ENCODE measurements at regions not wholly inside any gene's neighbourhood (a gene's known extent, or its start where the extent isn't known, plus 50 kb on each side); places are given as distances from the start of the nearest gene placed in this dataset.

DNA sequence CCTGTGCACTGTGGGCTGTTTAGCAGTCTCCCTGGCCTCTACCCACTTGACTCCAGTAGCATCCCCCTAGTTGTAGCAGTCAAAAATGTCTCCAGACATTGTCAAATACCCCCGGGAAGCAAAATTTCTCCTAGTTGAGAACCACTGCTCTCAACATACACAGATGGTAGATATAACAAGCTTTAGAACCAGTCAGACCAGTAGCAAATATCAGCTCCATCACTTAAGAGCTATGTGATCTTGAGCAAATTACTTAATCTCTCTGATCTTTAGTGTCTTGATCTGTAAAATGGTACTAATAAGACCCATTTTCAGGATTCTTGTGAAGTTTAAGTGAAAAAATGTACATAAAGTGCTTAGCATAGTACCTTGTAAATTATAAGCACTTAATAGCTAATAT, 96.2 kb downstream of the DUSP6 start:
- DNase-seq (ENCODE audit: low spot score), result no peak

DNA sequence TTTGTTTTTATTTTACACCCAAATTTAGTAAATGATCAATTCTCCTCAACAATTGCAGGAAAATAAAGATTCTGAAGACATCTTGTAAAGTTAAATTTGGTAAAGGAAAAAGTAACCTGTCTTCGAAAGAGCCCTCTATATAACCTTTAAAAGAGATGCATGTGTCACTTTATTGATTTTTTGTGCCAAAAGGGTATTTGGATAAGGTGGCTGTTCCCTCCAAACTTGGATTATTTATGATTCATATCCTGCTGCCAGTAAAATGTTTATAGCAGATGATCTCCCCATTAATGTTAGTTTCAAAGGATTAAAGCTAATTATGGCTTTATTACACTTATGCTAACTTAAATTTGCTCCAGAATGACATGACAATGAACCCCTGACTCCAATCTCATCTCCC, 98.8 kb downstream of the DUSP6 start:
- DNase-seq (ENCODE audit: low spot score), result no peak

DNA sequence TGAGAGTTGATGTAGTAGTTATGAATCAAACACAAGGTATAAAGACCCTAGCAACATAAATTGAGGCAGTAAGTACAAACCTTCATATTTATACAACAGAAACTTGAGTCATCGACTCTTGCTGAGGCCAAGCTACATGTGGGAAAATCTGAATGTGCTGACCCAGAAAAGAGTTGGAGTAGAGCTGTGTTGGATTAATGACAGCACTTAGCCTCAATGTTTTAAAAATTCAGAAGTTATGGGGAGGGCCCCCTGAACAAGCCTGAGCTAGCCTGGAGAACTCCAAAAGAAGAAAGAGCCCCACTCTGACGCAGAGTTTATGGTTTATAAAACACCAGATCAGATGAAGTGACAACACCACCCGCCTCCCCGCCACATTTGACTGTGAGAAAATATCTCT, 100.0 kb downstream of the DUSP6 start:
- no peak for DNase-seq (ENCODE audit: low spot score)

DNA sequence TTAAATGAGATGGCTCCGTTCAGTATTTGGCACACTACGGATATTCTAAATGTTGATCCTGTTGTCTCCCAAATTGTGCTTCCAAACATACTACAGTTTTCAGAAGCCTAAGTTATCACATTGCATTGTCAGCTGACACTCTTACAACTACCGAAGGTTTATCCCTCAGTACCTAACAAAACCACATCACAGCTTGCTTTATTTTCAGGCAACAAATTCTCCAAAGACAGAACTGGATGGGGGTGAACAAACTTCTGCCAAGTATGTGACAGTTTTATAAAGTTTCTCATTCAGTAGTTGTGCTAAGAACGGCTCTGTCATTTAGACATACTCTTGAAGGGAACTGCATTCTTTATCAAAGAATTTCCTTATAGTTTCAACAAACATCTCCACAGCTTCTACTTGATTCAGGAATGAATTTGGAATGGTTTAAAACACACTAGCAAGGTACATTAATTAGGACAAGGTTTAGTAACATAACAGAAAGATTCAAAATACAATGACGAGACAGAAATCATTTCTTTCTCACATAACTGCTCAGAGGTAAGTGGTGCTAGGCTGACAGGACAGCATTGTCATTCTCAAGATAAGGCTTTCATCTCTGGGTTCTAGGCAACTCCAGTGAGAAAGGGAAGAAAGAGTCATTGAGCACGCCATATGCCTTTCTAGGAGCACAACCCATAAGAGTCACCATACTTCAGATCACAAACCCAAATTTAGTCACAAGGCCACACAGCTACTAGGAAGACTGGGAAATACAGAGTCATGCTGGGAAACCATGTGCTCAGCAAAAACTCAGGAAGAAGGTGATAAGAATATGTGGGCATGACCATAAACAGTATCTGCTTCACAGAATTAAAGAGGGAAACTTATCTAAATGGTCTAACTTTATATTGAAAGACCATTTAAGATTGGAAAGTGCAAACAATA, 100.7 kb downstream of the DUSP6 start:
- peak; percentile 6 for DNase-seq (ENCODE audit: low spot score)

DNA sequence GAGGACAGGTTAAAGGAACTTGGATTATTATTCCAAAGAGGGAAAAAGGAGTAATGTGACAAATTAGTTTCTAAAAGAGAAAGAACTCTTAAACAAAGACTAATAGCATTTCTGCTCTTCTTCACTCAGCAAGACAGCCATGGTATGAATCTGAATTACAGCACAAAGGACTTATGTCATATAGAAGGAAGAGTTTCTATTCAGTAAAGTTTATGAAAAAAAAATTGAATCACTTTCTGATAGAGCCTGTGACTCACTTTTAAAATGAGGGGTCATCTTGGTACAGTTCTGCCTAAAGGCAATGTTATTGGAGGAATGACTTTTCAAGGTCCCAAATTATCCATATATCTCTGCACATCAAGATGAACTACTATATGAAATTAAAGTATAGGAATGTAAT, 101.7 kb downstream of the DUSP6 start:
- no peak for DNase-seq (ENCODE audit: low spot score)

DNA sequence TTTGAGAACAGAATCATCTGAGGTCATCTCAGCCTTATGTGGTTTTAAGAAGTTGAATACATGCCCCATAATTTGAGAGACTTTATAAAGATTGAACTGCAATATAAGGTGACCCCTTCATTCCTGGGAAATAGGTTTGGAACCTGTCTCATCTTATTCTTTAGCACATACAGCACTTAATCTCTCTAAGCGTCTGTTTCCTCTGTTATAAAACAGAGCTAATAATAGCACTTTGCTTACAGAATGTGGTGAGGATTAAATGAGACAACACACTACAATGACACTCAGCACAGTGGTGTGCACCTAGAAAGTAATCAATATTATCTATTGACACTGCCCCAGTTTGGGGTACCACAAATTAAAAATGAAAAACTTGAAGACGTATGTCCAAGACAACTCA, 102.1 kb downstream of the DUSP6 start:
- DNase-seq (ENCODE audit: low spot score), result no peak

DNA sequence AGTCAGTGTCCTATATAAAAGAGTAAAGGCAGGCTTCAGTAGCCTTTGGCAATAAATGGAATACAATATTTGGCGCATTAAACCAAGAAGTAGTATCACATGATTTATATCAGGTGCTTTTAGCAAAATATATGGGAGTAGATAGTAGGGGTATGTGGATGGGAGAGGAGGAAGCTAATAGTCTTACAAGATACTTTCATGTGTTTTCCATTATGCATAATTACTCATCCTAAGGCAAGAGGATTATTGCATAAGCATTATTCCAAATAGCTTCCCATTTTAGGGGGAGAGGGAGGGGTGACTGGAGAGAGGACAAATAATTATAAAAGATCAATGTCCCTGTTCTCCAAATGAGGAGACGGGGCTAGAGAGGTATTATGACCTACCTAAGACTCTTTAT, 104.3 kb downstream of the DUSP6 start:
- no peak for DNase-seq (ENCODE audit: low spot score)

DNA sequence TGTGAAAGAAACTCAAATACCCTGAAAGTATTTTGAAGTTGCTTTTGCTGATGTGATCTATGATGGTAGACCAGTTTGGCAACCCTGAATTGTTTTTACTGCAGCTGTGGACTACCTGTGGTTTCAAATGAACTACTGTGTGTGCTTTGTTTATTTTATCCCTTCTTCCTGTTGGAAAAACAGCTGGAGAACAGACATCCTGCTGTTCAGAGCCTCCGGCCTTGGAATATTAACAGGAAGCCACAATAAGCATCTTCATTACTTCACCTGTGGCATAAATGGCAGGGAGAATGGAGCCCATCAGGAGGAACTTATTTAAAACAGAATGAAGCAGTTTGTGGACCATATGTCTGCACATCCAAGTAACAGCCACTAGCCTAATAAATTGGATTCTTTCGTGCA, 104.8 kb downstream of the DUSP6 start:
- no peak for DNase-seq (ENCODE audit: low spot score)

DNA sequence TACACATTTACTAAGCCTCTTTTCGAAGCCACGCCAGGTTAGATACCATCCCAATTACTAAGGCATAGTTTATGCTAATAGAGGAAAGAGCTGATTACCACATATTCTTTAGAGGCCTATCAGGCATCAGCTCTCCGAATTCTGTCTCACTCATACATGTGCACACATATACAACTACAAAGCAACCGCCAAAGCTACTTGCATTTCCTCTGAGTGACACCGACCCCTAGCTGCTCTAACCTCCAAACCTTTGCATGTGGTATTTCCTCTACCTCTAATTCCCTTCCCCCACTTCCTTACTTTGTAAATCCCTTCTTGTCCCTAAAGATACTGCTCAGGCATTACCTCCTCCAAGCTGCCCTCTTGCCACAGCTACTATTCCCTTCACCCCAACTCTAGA, 107.2 kb downstream of the DUSP6 start:
- DNase-seq (ENCODE audit: low spot score), result peak; percentile 64

DNA sequence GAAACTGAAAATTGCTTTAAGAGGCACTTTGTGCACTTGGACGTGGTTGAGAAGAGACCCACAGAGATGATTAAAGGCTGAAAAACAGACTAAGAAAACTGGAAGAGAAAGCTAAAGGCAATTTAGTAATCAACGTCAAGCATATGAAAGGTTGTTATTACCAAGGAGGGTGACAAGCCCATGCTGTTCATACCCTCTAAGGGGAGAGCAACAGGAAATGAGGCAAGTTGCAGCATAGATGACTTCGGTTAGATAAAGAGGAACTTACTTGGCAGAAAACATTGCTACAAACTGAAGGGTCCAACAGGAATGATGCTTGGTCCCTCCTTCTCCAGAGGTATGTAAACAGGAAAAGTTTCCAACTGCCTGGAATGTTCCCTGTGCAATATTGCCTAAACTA, 107.8 kb downstream of the DUSP6 start:
- DNase-seq (ENCODE audit: low spot score), result peak; percentile 76

DNA sequence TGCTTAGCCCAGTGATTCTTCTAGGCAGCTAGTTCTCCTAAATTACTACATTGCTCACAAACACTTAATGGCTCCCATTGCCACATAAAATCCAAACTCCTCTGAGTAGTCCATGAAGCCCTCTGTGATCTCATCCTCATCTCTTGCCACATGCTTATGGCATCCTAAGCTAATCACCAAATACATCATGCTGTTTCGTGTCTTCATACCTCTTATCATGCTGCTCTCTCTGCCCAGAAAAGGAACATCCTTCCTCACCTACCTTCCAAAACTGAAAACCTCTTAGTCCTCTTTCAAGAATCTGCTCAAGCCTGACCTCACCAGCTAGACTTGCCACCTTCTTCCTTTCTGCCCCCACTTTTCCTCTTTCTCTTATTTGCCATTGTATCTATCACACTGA, 108.5 kb downstream of the DUSP6 start:
- peak; percentile 36 for DNase-seq (ENCODE audit: low spot score)

DNA sequence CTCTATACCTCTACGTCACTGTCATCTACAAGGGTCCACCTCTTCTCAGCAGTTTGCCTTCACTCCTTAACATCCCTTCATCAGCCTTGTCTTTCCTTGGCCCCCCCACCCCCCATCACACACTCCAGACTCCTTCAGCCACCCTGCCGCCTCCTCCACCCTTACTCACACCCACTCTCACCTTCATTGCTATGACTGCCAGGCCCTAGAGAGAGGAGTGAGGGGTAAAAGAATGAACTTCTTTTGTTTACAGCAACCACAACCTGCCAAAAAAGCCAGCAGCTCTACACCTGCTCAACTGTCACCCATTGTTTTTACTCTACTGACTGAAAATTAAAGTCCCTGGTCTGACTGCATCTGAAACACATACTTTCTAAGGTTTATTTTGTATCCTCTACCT, 112.8 kb downstream of the DUSP6 start:
- no peak for DNase-seq (ENCODE audit: low spot score)

DNA sequence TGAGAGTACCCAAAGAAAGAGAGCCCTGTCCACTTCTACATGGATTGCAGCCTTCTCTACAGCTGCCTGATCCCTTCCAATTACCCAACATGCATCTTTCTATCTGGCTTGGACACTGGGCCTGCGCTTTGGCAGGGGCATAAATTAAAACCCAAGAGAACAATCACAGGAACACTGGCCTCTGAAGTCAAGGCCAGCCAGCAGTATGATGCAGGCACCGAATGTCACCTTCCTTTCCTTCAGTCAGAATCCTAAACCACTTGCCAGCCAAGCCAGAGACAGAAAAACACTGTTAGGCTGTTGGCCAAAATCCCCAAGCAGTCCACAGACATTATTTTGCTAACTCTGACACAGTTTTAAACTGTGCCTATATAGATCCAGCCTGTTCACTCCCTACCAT, 113.7 kb downstream of the DUSP6 start:
- DNase-seq (ENCODE audit: low spot score), result no peak

DNA sequence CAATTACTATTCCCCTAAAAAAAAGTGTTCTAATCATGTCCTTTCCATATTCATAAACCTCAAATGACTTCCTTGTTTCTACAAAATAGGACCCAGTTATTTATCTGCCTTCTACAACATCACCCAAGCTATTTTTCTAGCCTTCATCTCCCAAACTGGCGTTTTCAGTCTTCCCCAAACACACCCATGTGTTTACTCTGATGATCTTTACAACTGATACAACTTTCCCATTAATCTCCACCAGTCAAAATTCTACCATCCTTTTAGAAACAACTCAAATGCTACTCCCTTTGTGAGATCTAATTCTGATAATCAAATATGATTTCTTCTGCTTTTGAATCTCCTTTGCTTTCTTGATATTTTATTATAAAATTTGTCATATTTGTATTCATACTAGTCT, 114.5 kb downstream of the DUSP6 start:
- no peak for DNase-seq (ENCODE audit: low spot score)

DNA sequence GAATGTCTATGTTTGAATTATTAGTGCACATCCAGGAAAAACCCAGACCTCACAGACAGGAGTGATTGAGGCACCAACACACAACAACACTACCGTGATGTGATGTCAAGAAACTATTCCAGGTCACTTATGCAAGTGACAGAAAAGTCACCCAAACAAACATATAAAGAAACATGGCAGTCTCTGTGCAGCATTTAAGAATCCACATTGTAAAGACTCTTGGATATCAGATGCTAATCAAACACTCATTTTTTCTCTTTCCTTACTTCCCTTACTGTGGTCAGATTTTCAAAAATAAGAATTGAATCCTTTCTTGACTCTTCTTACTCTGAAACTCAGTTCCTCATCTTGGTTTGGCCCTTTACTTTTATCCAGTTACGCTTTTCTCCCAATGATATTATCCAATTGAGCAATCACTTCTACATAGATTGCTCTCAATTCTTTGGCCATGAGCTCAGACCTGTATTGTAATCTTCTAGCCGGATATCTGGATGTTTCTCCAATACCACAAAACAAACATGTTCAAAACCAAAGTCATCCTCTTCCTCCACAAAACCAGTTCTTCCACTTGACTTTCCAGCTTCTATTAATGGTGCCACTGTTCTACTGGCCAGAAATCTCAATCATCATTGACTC, 115.4 kb downstream of the DUSP6 start:
- no peak for DNase-seq (ENCODE audit: low spot score)

DNA sequence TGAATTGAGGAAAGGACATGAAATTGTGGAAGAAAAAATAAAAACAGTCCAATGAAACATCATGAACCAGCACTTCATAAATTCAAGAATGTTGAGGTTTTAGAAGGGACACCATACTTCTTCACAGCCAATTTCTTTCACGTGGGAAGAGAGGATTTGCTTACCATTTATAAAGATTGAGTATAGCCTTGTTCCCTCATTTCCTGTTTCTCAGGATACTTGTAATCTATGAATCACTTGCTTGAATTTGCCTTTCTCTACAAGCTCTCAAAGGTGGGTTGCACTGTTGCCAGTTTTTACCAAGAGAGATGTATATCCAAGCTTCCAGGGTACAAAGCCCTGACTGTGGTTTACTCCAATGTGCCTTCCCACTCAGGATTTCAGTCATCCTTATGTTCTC, 116.1 kb downstream of the DUSP6 start:
- DNase-seq (ENCODE audit: low spot score), result no peak

DNA sequence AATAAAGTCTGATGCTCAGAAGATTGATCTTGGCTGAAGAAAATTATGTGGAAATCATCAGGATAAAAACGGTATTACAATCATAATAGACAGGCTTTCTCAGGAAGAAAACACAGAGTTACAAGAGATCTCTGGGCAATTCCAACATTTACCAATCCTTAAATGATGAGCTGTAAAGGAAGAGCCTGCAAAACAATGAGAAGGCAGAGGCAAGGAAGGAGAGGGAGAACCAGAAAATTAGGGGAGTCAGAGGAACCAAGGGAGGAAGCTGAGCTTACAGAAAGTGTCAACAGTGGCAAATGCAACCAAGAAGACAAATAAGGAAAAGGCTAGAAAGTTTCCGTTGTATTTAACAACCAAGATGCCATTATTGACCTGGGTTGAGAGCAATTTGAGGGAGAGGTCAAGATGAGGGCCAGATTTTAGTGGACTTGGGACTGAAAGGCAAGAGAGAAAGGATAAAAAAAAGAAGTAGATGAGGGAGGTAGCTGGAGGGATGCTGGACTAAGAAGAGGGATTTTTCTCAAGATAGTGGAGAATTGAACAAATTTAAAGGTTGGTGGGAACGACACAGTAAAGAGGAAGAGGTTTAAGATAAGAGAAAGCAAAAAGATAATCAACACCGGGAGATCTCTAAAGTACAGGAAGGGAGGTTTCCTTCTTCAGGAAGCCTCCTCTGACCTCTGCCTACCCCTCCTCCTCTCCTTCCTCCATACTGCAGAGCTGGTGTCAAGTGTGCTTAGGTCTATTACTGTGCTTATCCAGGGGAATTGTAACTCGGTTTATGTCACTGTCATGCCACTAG, 116.9 kb downstream of the DUSP6 start:
- DNase-seq (ENCODE audit: low spot score), result no peak

DNA sequence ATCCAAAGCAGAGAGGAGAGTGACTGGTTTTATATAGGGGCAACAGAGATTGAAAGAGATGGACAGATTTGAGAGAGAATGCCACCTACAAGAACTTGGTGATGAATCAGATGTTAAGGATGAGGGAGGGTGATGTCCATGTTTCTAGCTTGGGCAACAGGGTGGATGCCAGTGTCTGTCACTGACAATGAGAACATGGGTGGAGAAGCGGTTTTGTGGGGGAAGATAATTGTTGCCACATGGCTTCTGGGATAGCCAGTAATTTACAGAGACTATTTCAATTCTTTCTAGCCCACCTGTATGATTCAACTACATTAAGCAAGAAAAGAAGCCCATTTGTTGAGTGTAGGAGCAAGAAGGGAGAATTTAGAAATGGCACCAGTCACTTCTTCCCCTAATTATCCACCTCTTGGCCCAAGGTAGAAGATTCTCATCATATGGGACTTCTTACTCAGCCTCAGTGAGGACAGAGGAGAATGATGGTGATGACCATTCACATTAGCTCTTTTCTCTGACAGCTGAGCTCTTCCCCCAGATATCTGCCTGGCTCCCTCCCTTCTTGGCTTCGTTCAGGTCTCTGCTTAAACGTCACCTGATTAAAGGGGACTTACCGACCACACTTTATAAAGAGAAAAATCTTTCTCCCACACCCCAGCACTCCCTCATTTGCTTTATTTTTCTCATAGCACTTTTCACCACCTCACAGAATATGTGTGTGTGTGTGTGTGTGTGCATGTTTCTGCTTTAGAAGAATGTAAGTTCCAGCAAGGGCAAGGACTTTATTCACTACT, 117.8 kb downstream of the DUSP6 start:
- no peak for DNase-seq (ENCODE audit: low spot score)

DNA sequence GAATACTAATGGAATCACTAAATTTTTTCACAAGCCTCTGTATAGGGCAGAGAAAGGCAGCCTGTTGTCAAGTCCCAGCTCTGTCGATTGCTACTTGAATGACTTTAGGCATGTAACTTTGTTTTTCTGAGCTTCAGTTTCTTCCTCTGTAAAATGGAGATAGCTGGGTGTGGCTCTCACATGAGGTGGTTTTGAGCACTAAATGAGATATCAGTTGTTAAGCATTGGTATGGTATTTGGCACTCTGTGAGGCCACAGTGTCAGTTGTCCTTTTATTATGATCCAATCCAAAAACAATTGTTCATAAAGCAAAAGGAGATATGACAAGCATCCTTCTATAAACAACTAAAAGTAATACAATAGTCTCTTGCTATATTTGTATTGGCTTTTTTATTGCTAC, 120.6 kb downstream of the DUSP6 start:
- DNase-seq (ENCODE audit: low spot score), result no peak

DNA sequence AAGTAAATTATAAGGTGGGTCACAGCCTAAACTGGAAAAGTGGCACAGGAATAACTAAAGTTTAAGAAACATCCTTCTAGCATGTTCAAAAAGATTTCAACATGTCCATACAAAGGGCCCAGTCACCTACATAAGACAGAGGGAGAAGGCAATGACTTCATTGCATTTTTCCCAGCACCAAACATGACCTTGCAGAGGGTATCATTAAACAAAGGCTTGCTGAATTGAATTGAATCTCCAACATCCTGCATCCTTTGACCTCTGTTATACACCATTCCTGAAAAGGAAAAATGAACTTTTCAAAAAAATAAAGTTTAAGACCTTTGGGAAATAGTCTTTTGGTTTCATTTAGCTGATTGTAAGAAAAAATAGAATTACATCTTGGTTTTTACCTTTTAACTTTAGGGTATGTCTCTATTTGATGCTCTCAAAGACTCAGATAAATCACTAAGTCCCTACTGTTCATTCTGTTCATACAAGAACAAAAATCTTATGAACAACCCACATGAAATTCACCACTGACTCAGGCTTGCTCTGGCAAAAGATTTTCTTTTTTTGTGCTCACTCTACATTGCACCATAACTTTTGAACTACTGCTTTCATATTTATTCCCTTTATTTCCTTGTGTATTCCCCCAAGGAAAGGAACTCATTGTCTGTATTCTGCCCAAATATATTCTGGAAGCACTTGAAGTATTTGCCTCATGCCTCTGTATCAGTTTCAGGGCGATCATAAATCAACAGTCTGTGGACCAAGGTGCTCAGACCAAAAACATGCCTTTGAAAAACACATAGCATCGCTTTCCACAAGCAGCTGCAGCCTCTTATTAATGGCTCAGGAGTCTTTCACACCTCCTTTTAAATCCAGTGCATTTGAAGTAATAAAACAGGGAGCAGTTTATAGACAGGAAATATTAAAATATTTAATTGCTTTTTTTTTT, 121.7 kb downstream of the DUSP6 start:
- DNase-seq (ENCODE audit: low spot score), result no peak

DNA sequence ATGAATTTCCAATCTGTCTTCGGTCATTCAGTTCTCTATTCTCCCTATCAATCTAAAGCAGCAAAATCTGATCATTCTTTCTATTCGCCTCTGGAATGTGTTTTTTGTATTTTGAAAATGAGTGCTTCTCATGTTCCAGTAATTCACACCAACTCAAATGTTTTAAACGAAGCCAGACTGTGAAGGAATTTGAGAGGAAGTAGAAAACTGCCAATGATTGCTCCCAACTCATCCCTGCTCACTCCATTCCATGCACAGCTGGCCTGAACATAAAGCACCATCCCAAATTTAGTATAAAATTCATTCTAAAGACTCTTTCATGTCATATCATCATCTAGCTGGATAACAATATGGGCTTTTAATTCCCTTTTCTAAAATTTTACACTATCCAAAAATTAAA, 123.8 kb downstream of the DUSP6 start:
- DNase-seq (ENCODE audit: low spot score), result no peak
